IMR-90 (cell line): ENCODE measurements at regions not wholly inside any gene's neighbourhood (a gene's known extent, or its start where the extent isn't known, plus 50 kb on each side); places are given as distances from the start of the nearest gene placed in this dataset.

ENCODE experiments used
- BHLHE40 ChIP-seq: fragments of 150-350 bp; IDR thresholded peaks from 2 replicates; pipeline ENCODE4 v1.6.1; 2016; ENCODE audit warnings: mild to moderate bottlenecking, low read depth, low read length
- CEBPB ChIP-seq: IDR thresholded peaks from 2 replicates; pipeline ENCODE4 v1.6.1; 2012; ENCODE audit warnings: low read depth, low read length, improper control_type of control experiment
- CHD1 ChIP-seq: IDR thresholded peaks from 2 replicates; pipeline ENCODE4 v1.6.1; 2012; ENCODE audit warnings: low read depth, low read length, improper control_type of control experiment
- FOS ChIP-seq: fragments of 150-350 bp; IDR thresholded peaks from 2 replicates; pipeline ENCODE4 v1.6.1; 2016; ENCODE audit warnings: low read depth, low read length
- MAFK ChIP-seq: IDR thresholded peaks from 2 replicates; pipeline ENCODE4 v1.6.1; 2012; ENCODE audit warnings: low read depth, low read length, improper control_type of control experiment
- NFE2L2 ChIP-seq: fragments of 150-350 bp; IDR thresholded peaks from 2 replicates; pipeline ENCODE4 v1.6.1; 2016; ENCODE audit warnings: low read depth, mild to moderate bottlenecking, low read length
- POLR2A ChIP-seq: IDR thresholded peaks from 2 replicates; pipeline ENCODE4 v1.6.1; 2012; ENCODE audit warnings: mild to moderate bottlenecking, low read depth, low read length
- RAD21 ChIP-seq: IDR thresholded peaks from 2 replicates; pipeline ENCODE4 v1.6.1; 2012; ENCODE audit warnings: low read length, improper control_type of control experiment
- RFX5 ChIP-seq: IDR thresholded peaks from 2 replicates; pipeline ENCODE4 v1.8.0; 2012; ENCODE audit warnings: low read depth, mild to moderate bottlenecking, low read length, moderate library complexity
- SMC3 ChIP-seq: fragments of 150-350 bp; IDR thresholded peaks from 2 replicates; pipeline ENCODE4 v1.6.1; 2016; ENCODE audit warnings: low read depth, mild to moderate bottlenecking, antibody characterized with exemption, low read length, moderate library complexity
- TF ChIP-seq, protein P1 (sequence below): conservative IDR thresholded peaks from 2 replicates; pipeline ENCODE4 v1.5.1; 2012; ENCODE audit warnings: mild to moderate bottlenecking, low read depth, low read length, improper control_type of control experiment
- TF ChIP-seq, protein P2 (sequence below): fragments of 150-350 bp; IDR thresholded peaks from 2 replicates; pipeline ENCODE4 v1.6.1; 2017; ENCODE audit warnings: mild to moderate bottlenecking, antibody characterized with exemption, low read length, low read depth
- TF ChIP-seq, protein P3 (sequence below): fragments of 150-350 bp; IDR thresholded peaks from 2 replicates; pipeline ENCODE4 v1.6.1; 2016; ENCODE audit warnings: low read depth, mild to moderate bottlenecking, low read length, moderate library complexity, borderline replicate concordance

DNA sequence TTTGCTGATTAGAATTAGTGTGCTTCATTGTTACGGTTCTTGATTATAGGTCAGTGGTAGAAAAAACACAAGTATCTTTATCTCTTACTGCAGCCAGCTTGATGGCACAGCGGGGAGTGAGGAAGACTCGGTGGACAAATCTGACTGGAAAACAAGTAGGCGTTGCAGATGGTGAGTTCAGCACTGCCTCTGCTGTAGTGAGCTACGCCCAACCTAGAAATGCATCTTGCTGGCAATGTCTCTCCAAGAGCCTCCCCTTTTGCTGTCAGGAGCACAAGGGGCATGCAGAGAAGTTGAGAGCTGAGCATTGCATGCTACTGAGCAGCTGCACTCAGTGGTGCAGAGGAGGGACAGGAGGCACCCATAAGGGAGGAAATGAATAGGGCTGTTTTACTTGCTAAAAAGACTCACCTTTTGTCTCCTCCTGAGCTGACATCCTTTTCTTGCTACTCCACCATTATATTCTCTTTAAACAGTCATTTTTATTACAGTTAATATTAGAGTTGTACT is 977.3 kb upstream of the ACVR2A start:
- TF ChIP-seq NFE2L2 = no peak
- no peak for TF ChIP-seq POLR2A
- TF ChIP-seq, protein P1, sequence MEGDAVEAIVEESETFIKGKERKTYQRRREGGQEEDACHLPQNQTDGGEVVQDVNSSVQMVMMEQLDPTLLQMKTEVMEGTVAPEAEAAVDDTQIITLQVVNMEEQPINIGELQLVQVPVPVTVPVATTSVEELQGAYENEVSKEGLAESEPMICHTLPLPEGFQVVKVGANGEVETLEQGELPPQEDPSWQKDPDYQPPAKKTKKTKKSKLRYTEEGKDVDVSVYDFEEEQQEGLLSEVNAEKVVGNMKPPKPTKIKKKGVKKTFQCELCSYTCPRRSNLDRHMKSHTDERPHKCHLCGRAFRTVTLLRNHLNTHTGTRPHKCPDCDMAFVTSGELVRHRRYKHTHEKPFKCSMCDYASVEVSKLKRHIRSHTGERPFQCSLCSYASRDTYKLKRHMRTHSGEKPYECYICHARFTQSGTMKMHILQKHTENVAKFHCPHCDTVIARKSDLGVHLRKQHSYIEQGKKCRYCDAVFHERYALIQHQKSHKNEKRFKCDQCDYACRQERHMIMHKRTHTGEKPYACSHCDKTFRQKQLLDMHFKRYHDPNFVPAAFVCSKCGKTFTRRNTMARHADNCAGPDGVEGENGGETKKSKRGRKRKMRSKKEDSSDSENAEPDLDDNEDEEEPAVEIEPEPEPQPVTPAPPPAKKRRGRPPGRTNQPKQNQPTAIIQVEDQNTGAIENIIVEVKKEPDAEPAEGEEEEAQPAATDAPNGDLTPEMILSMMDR = no peak
- no peak for TF ChIP-seq MAFK
- TF ChIP-seq CHD1 = no peak
- TF ChIP-seq, protein P2, sequence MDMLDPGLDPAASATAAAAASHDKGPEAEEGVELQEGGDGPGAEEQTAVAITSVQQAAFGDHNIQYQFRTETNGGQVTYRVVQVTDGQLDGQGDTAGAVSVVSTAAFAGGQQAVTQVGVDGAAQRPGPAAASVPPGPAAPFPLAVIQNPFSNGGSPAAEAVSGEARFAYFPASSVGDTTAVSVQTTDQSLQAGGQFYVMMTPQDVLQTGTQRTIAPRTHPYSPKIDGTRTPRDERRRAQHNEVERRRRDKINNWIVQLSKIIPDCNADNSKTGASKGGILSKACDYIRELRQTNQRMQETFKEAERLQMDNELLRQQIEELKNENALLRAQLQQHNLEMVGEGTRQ = no peak
- TF ChIP-seq RFX5 = no peak
- TF ChIP-seq CEBPB = no peak
- TF ChIP-seq RAD21 = no peak
- TF ChIP-seq BHLHE40 = no peak
- no peak for TF ChIP-seq SMC3
- TF ChIP-seq FOS = no peak
- TF ChIP-seq, protein P3, sequence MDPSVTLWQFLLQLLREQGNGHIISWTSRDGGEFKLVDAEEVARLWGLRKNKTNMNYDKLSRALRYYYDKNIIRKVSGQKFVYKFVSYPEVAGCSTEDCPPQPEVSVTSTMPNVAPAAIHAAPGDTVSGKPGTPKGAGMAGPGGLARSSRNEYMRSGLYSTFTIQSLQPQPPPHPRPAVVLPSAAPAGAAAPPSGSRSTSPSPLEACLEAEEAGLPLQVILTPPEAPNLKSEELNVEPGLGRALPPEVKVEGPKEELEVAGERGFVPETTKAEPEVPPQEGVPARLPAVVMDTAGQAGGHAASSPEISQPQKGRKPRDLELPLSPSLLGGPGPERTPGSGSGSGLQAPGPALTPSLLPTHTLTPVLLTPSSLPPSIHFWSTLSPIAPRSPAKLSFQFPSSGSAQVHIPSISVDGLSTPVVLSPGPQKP = no peak
